AG09309 (cell line): ENCODE measurements at regions not wholly inside any gene's neighbourhood (a gene's known extent, or its start where the extent isn't known, plus 50 kb on each side); places are given as distances from the start of the nearest gene placed in this dataset.

Source experiments
- DNase-seq: peaks from one replicate; pipeline ENCODE4 v3.0.0-alpha.2; 2010; ENCODE audit warnings: low read depth
- H3K4me3 ChIP-seq: 2 replicates; pipeline ENCODE4 v1.5.1; 2011; ENCODE audit warnings: mild to moderate bottlenecking, low read depth, low read length, moderate library complexity; ENCODE audit not compliant: control insufficient read depth
- CTCF ChIP-seq: IDR thresholded peaks from 2 replicates; pipeline ENCODE4 v1.5.1; 2011; ENCODE audit warnings: mild to moderate bottlenecking, low read depth, low read length, inconsistent platforms; ENCODE audit not compliant: insufficient read depth, control insufficient read depth; ENCODE audit errors: missing control alignments

- no peak overlapping the region for H3K4me3 ChIP-seq
- TF ChIP-seq CTCF = no peak
- DNase-seq = no peak
These were observed 78.1 kb upstream of the GALNT9 start for GRCh38 chr12:132407451-132407961.

- no peak overlapping the region for H3K4me3 ChIP-seq
- TF ChIP-seq CTCF = no peak
- DNase-seq = no peak
These were observed 77.4 kb upstream of the GALNT9 start for GRCh38 chr12:132406493-132407450.

- no peak overlapping the region for H3K4me3 ChIP-seq
- no peak for DNase-seq
- TF ChIP-seq CTCF = no peak
These were observed 76.4 kb upstream of the GALNT9 start for GRCh38 chr12:132405742-132406251.

- no peak for TF ChIP-seq CTCF
- no peak for DNase-seq
- H3K4me3 ChIP-seq = no peak overlapping the region
These were observed 75.8 kb upstream of the GALNT9 start for GRCh38 chr12:132404951-132405741.

GRCh38 chr12:132404435-132404855, 75.1 kb upstream of the GALNT9 start:
- TF ChIP-seq CTCF = no peak
- H3K4me3 ChIP-seq = no peak overlapping the region
- DNase-seq = no peak
